ENCODE measurements at regions not wholly inside any gene's neighbourhood (a gene's known extent, or its start where the extent isn't known, plus 50 kb on each side); places are given as distances from the start of the nearest gene placed in this dataset.

- CTCF ChIA-PET: interaction anchor here (1.1 kb wide), 1 partner anchor 14 kb away, joined by 4 read pairs; no protein-coding TSS in a partner anchor
Observed at GRCh38 chr13:24038405-24038804, 122.1 kb upstream of the SPATA13 start.

GRCh38 chr13:24038841-24039330, 121.6 kb upstream of the SPATA13 start:
- no peak for DNase-seq
- H3K27me3 ChIP-seq (replicated peaks in 2 of 5; ENCODE audit: control insufficient read depth in 4 of 5, insufficient read depth in 5 of 5, low read length in 4 of 5): no peaks in the 10 kb centered on the region
- 50% methylated on average over 2 of the region's 3 CpGs for WGBS (ENCODE audit: insufficient coverage)
- POLR2A ChIA-PET: no interaction called here
- CTCF ChIA-PET: interaction anchor here (1.1 kb wide), 1 partner anchor 14 kb away, joined by 4 read pairs; no protein-coding TSS in a partner anchor
- H3K4me1 ChIP-seq (ENCODE audit: control extremely low read depth in 1 of 4, control insufficient read depth in 4 of 4, insufficient read depth in 4 of 4, low read length in 3 of 4): peaks cover 3 to 13% (median 10%) of the 10 kb centered on the region in 4 experiments
- no peaks in the 10 kb centered on the region for H3K9me3 ChIP-seq (ENCODE audit: control extremely low read depth in 1 of 5, control insufficient read depth in 4 of 5, insufficient read depth in 2 of 5, low read depth in 1 of 5, low read length in 4 of 5)
- H3K27ac ChIP-seq (ENCODE audit: insufficient read depth in 1 of 2, low read depth in 1 of 2, low read length in 2 of 2, poor library complexity in 1 of 2, severe bottlenecking in 2 of 2): no peak overlapping the region
- H3K4me3 ChIP-seq (ENCODE audit: control insufficient read depth in 1 of 7, extremely low read depth in 1 of 7, insufficient read depth in 4 of 7, low read depth in 2 of 7, low read length in 6 of 7): peak overlapping the region in 1 of 7 experiments; percentile 37
- H3K36me3 ChIP-seq (ENCODE audit: control insufficient read depth in 4 of 4, insufficient read depth in 4 of 4, low read length in 3 of 4): no peaks in the 10 kb centered on the region

More at GRCh38 chr13:24038405-24038804, 122.1 kb upstream of the SPATA13 start:
- Histone ChIP-seq H3K9me3 (ENCODE audit: control extremely low read depth in 1 of 5, control insufficient read depth in 4 of 5, insufficient read depth in 2 of 5, low read depth in 1 of 5, low read length in 4 of 5) (no peaks in the 10 kb centered on the region), H3K27me3 (replicated peaks in 2 of 5; ENCODE audit: control insufficient read depth in 4 of 5, insufficient read depth in 5 of 5, low read length in 4 of 5) (peaks cover 0 to 1% (median 0%) of the 10 kb centered on the region in 5 experiments), H3K4me3 (ENCODE audit: control insufficient read depth in 1 of 7, extremely low read depth in 1 of 7, insufficient read depth in 4 of 7, low read depth in 2 of 7, low read length in 6 of 7) (peak overlapping the region in 2 of 7 experiments; percentile 22 to 37), H3K36me3 (ENCODE audit: control insufficient read depth in 4 of 4, insufficient read depth in 4 of 4, low read length in 3 of 4) (no peaks in the 10 kb centered on the region), H3K4me1 (ENCODE audit: control extremely low read depth in 1 of 4, control insufficient read depth in 4 of 4, insufficient read depth in 4 of 4, low read length in 3 of 4) (peaks cover 3 to 13% (median 10%) of the 10 kb centered on the region in 4 experiments), H3K27ac (ENCODE audit: insufficient read depth in 1 of 2, low read depth in 1 of 2, low read length in 2 of 2, poor library complexity in 1 of 2, severe bottlenecking in 2 of 2) (no peak overlapping the region)
- WGBS (ENCODE audit: insufficient coverage): 0% methylated on average over 8 of the region's 9 CpGs
- POLR2A ChIA-PET: no interaction called here
- DNase-seq: peak; percentile 68 to 91 (median 87)

- no peaks in the 10 kb centered on the region for H3K27me3 ChIP-seq (replicated peaks in 2 of 5; ENCODE audit: control insufficient read depth in 4 of 5, insufficient read depth in 5 of 5, low read length in 4 of 5)
- ChIA-PET POLR2A (no interaction called here), CTCF (interaction anchor here (1.0 kb wide), 1 partner anchor 13 kb away, joined by 6 read pairs; no protein-coding TSS in a partner anchor)
- H3K27ac ChIP-seq (ENCODE audit: insufficient read depth in 1 of 2, low read depth in 1 of 2, low read length in 2 of 2, poor library complexity in 1 of 2, severe bottlenecking in 2 of 2): no peak overlapping the region
- DNase-seq: no peak
- H3K9me3 ChIP-seq (ENCODE audit: control extremely low read depth in 1 of 5, control insufficient read depth in 4 of 5, insufficient read depth in 2 of 5, low read depth in 1 of 5, low read length in 4 of 5): no peaks in the 10 kb centered on the region
- no peak overlapping the region for H3K4me3 ChIP-seq (ENCODE audit: control insufficient read depth in 1 of 7, extremely low read depth in 1 of 7, insufficient read depth in 4 of 7, low read depth in 2 of 7, low read length in 6 of 7)
- 96% methylated on average over 4 of the region's 7 CpGs for WGBS (ENCODE audit: insufficient coverage)
- H3K36me3 ChIP-seq (ENCODE audit: control insufficient read depth in 4 of 4, insufficient read depth in 4 of 4, low read length in 3 of 4): no peaks in the 10 kb centered on the region
- H3K4me1 ChIP-seq (ENCODE audit: control extremely low read depth in 1 of 4, control insufficient read depth in 4 of 4, insufficient read depth in 4 of 4, low read length in 3 of 4): peaks cover 3 to 13% (median 10%) of the 10 kb centered on the region in 4 experiments
Observed at GRCh38 chr13:24039621-24040475, 120.7 kb upstream of the SPATA13 start.

GRCh38 chr13:24040835-24041234, 119.7 kb upstream of the SPATA13 start:
- H3K36me3 ChIP-seq (ENCODE audit: control insufficient read depth in 4 of 4, insufficient read depth in 4 of 4, low read length in 3 of 4): no peaks in the 10 kb centered on the region
- no peaks in the 10 kb centered on the region for H3K27me3 ChIP-seq (replicated peaks in 2 of 5; ENCODE audit: control insufficient read depth in 4 of 5, insufficient read depth in 5 of 5, low read length in 4 of 5)
- H3K27ac ChIP-seq (ENCODE audit: insufficient read depth in 1 of 2, low read depth in 1 of 2, low read length in 2 of 2, poor library complexity in 1 of 2, severe bottlenecking in 2 of 2): no peak overlapping the region
- H3K4me3 ChIP-seq (ENCODE audit: control insufficient read depth in 1 of 7, extremely low read depth in 1 of 7, insufficient read depth in 4 of 7, low read depth in 2 of 7, low read length in 6 of 7): no peak overlapping the region
- ChIA-PET CTCF (interaction anchor here (1.3 to 2.5 kb wide), 3 partner anchors 10 to 21 kb away, joined by 4 to 17 read pairs (median 4); no protein-coding TSS in a partner anchor), POLR2A (no interaction called here)
- 96% methylated on average over 3 of the region's 3 CpGs for WGBS (ENCODE audit: insufficient coverage)
- peaks cover 3 to 13% (median 10%) of the 10 kb centered on the region in 4 experiments for H3K4me1 ChIP-seq (ENCODE audit: control extremely low read depth in 1 of 4, control insufficient read depth in 4 of 4, insufficient read depth in 4 of 4, low read length in 3 of 4)
- H3K9me3 ChIP-seq (ENCODE audit: control extremely low read depth in 1 of 5, control insufficient read depth in 4 of 5, insufficient read depth in 2 of 5, low read depth in 1 of 5, low read length in 4 of 5): no peaks in the 10 kb centered on the region
- peak in 1 of 3 donors; percentile 6 for DNase-seq

GRCh38 chr13:24041651-24042225, 118.8 kb upstream of the SPATA13 start:
- 66% methylated on average over 7 of the region's 13 CpGs for WGBS (ENCODE audit: insufficient coverage)
- Histone ChIP-seq H3K9me3 (ENCODE audit: control extremely low read depth in 1 of 5, control insufficient read depth in 4 of 5, insufficient read depth in 2 of 5, low read depth in 1 of 5, low read length in 4 of 5) (peaks cover 0 to 4% (median 2%) of the 10 kb centered on the region in 5 experiments), H3K27me3 (replicated peaks in 2 of 5; ENCODE audit: control insufficient read depth in 4 of 5, insufficient read depth in 5 of 5, low read length in 4 of 5) (no peaks in the 10 kb centered on the region), H3K36me3 (ENCODE audit: control insufficient read depth in 4 of 4, insufficient read depth in 4 of 4, low read length in 3 of 4) (no peaks in the 10 kb centered on the region), H3K4me3 (ENCODE audit: control insufficient read depth in 1 of 7, extremely low read depth in 1 of 7, insufficient read depth in 4 of 7, low read depth in 2 of 7, low read length in 6 of 7) (no peak overlapping the region), H3K4me1 (ENCODE audit: control extremely low read depth in 1 of 4, control insufficient read depth in 4 of 4, insufficient read depth in 4 of 4, low read length in 3 of 4) (peaks cover 3 to 13% (median 10%) of the 10 kb centered on the region in 4 experiments), H3K27ac (ENCODE audit: insufficient read depth in 1 of 2, low read depth in 1 of 2, low read length in 2 of 2, poor library complexity in 1 of 2, severe bottlenecking in 2 of 2) (no peak overlapping the region)
- ChIA-PET CTCF (interaction anchor here (0.7 to 2.5 kb wide), 5 partner anchors 11 to 176 kb away, joined by 3 to 17 read pairs (median 4); no protein-coding TSS in a partner anchor), POLR2A (no interaction called here)
- DNase-seq: no peak

GRCh38 chr13:24042710-24043440, 117.6 kb upstream of the SPATA13 start:
- Histone ChIP-seq H3K27me3 (replicated peaks in 2 of 5; ENCODE audit: control insufficient read depth in 4 of 5, insufficient read depth in 5 of 5, low read length in 4 of 5) (no peaks in the 10 kb centered on the region), H3K27ac (ENCODE audit: insufficient read depth in 1 of 2, low read depth in 1 of 2, low read length in 2 of 2, poor library complexity in 1 of 2, severe bottlenecking in 2 of 2) (no peak overlapping the region), H3K4me1 (ENCODE audit: control extremely low read depth in 1 of 4, control insufficient read depth in 4 of 4, insufficient read depth in 4 of 4, low read length in 3 of 4) (peaks cover 3 to 13% (median 10%) of the 10 kb centered on the region in 4 experiments), H3K9me3 (ENCODE audit: control extremely low read depth in 1 of 5, control insufficient read depth in 4 of 5, insufficient read depth in 2 of 5, low read depth in 1 of 5, low read length in 4 of 5) (peaks cover 2 to 9% (median 6%) of the 10 kb centered on the region in 5 experiments), H3K36me3 (ENCODE audit: control insufficient read depth in 4 of 4, insufficient read depth in 4 of 4, low read length in 3 of 4) (no peaks in the 10 kb centered on the region), H3K4me3 (ENCODE audit: control insufficient read depth in 1 of 7, extremely low read depth in 1 of 7, insufficient read depth in 4 of 7, low read depth in 2 of 7, low read length in 6 of 7) (no peak overlapping the region)
- CTCF ChIA-PET: interaction anchor here (0.5 to 2.5 kb wide), 5 partner anchors 10 to 197 kb away, joined by 3 to 17 read pairs (median 4); no protein-coding TSS in a partner anchor
- POLR2A ChIA-PET: no interaction called here
- DNase-seq: no peak
- 81% methylated on average over 11 of the region's 17 CpGs for WGBS (ENCODE audit: insufficient coverage)
